ENCODE measurements at regions not wholly inside any gene's neighbourhood (a gene's known extent, or its start where the extent isn't known, plus 50 kb on each side); places are given as distances from the start of the nearest gene placed in this dataset.

GRCh38 chr13:64255988-64256387 lies 2840.3 kb upstream of the PCDH20 start:
- Histone ChIP-seq H3K27me3 (ENCODE audit: control insufficient read depth in 1 of 2, insufficient read depth in 2 of 2, low read length in 2 of 2) (no peaks in the 10 kb centered on the region), H3K9ac (ENCODE audit: insufficient read depth, low read depth, low read length) (no peak overlapping the region), H3K4me1 (ENCODE audit: insufficient read depth, low read length) (no peaks in the 10 kb centered on the region), H3K79me2 (ENCODE audit: insufficient read depth, low read length) (no peaks in the 10 kb centered on the region), H3K4me2 (ENCODE audit: low read depth, low read length) (no peak overlapping the region), H3K4me3 (replicated peaks in 1 of 3; ENCODE audit: insufficient read depth in 1 of 3, low read depth in 2 of 3, low read length in 3 of 3) (no peak overlapping the region), H3K27ac (ENCODE audit: extremely low read length, insufficient read depth, low read length) (no peak overlapping the region), H3K36me3 (replicated peaks in 1 of 2; ENCODE audit: control insufficient read depth in 1 of 2, insufficient read depth in 2 of 2, low read length in 2 of 2) (no peaks in the 10 kb centered on the region), H4K20me1 (ENCODE audit: insufficient read depth, low read length) (no peaks in the 10 kb centered on the region), H3K9me3 (ENCODE audit: low read length) (no peaks in the 10 kb centered on the region), H2AFZ (ENCODE audit: low read length) (no peak overlapping the region)
- ChIA-PET POLR2A (no interaction called here), CTCF (ENCODE audit: low intra/inter-chr PET ratio, low total read pairs) (no interaction called here)
- in situ Hi-C loops (cut with HindIII; ENCODE audit: extremely low pct_ligation_motif_present, low pct_unique_long_range_greater_than_20kb): no loop called here
- FAIRE-seq (no peak), ATAC-seq (no peak), DNase-seq (ENCODE audit: low spot score) (no peak)
- TF ChIP-seq MAFF (IDR thresholded peaks at IDR 0.05; ENCODE audit: low read depth, low read length): peak; percentile 87
- no peak for TF ChIP-seq ZNF232 (CRISPR knock-in tag; IDR thresholded peaks at IDR 0.05; ENCODE audit: borderline replicate concordance)
- TF ChIP-seq MAFK (conservative IDR thresholded peaks at IDR 0.05 in 1 of 2, IDR thresholded peaks at IDR 0.05 in 1 of 2; ENCODE audit: low read length in 2 of 2): peak; percentile 79 to 93
- 55% methylated on average over 1 of the region's 1 CpG for WGBS (ENCODE audit: low lambda C conversion rate)
- intact Hi-C loops (cut with micrococcal nuclease; ENCODE audit: unreplicated experiment): no loop called here
- BruUV-seq (replicated peaks): no TSS peak

GRCh38 chr13:64248371-64249065 lies 2832.9 kb upstream of the PCDH20 start:
- Histone ChIP-seq H2AFZ (ENCODE audit: low read length) (no peak overlapping the region), H3K27me3 (ENCODE audit: control insufficient read depth in 1 of 2, insufficient read depth in 2 of 2, low read length in 2 of 2) (no peaks in the 10 kb centered on the region), H3K4me2 (ENCODE audit: low read depth, low read length) (no peak overlapping the region), H3K9ac (ENCODE audit: insufficient read depth, low read depth, low read length) (no peak overlapping the region), H4K20me1 (ENCODE audit: insufficient read depth, low read length) (no peaks in the 10 kb centered on the region), H3K9me3 (ENCODE audit: low read length) (no peaks in the 10 kb centered on the region), H3K79me2 (ENCODE audit: insufficient read depth, low read length) (no peaks in the 10 kb centered on the region), H3K27ac (ENCODE audit: extremely low read length, insufficient read depth, low read length) (no peak overlapping the region), H3K4me3 (replicated peaks in 1 of 3; ENCODE audit: insufficient read depth in 1 of 3, low read depth in 2 of 3, low read length in 3 of 3) (no peak overlapping the region), H3K36me3 (replicated peaks in 1 of 2; ENCODE audit: control insufficient read depth in 1 of 2, insufficient read depth in 2 of 2, low read length in 2 of 2) (no peaks in the 10 kb centered on the region), H3K4me1 (ENCODE audit: insufficient read depth, low read length) (no peaks in the 10 kb centered on the region)
- BruUV-seq (replicated peaks): no TSS peak
- ATAC-seq: no peak
- no peak for FAIRE-seq
- POLR2A ChIA-PET: no interaction called here
- intact Hi-C loops (cut with micrococcal nuclease; ENCODE audit: unreplicated experiment) (no loop called here), in situ Hi-C loops (cut with HindIII; ENCODE audit: extremely low pct_ligation_motif_present, low pct_unique_long_range_greater_than_20kb) (no loop called here)
- TF ChIP-seq MAFK (conservative IDR thresholded peaks at IDR 0.05 in 1 of 2, IDR thresholded peaks at IDR 0.05 in 1 of 2; ENCODE audit: low read length in 2 of 2) (peak; percentile 42 to 78), ZNF205 (CRISPR knock-in tag; IDR thresholded peaks at IDR 0.05) (no peak), MAFF (IDR thresholded peaks at IDR 0.05; ENCODE audit: low read depth, low read length) (peak; percentile 69)
- no peak for DNase-seq (ENCODE audit: low spot score)
- CTCF ChIA-PET (ENCODE audit: low intra/inter-chr PET ratio, low total read pairs): interaction anchor here (0.7 kb wide), 1 partner anchor 1443 kb away, joined by 3 read pairs; no protein-coding TSS in a partner anchor
